IMR-90 (cell line): ENCODE measurements at regions not wholly inside any gene's neighbourhood (a gene's known extent, or its start where the extent isn't known, plus 50 kb on each side); places are given as distances from the start of the nearest gene placed in this dataset.

ENCODE experiments used
- ATAC-seq: fragments of 200-7000 bp; cut with Tn5 transposase; 2 replicates; pipeline ENCODE4 v1.9.1; 2020; ENCODE audit warnings: low read depth, mild to moderate bottlenecking, moderate library complexity
- BruUV-seq: library from RNA; stranded (reverse); fragments of 400-500 nt; replicated peaks from 2 replicates; lab custom pipeline; 2021; lab: Mats Ljungman, UMichigan
- CTCF ChIA-PET: fragments of 300-600 bp; formaldehyde crosslinking; extraction: SDS; loops from one replicate; lab custom pipeline; 2021; ENCODE audit warnings: antibody characterized with exemption; lab: Yijun Ruan, JAX
- POLR2A ChIA-PET: fragments of 300-600 bp; sonication (Branson Sonifier 250); formaldehyde crosslinking; loops from one replicate; lab custom pipeline; 2022; ENCODE audit warnings: antibody characterized with exemption; ENCODE audit not compliant: unreplicated experiment; lab: Charles Lee
- DNase-seq: peaks from one replicate; pipeline ENCODE4 v3.0.0; 2013
- H2AFZ ChIP-seq: replicated peaks from 2 replicates; pipeline ENCODE3; 2013; ENCODE audit warnings: low read length, mild to moderate bottlenecking; ENCODE audit not compliant: poor library complexity
- H2AK5ac ChIP-seq: 2 replicates; pipeline ENCODE4 v1.6.1; 2013; ENCODE audit warnings: low read depth, low read length, inconsistent platforms
- H2AK9ac ChIP-seq: replicated peaks from 2 replicates; pipeline ENCODE3; 2013; ENCODE audit warnings: mild to moderate bottlenecking, low read depth, low read length, moderate library complexity; ENCODE audit not compliant: poor library complexity
- H2BK120ac ChIP-seq: 2 replicates; pipeline ENCODE4 v1.6.1; 2013; ENCODE audit warnings: low read depth, low read length, inconsistent platforms
- H2BK15ac ChIP-seq: 3 replicates; pipeline ENCODE4 v1.6.1; 2013; ENCODE audit warnings: low read depth, low read length, inconsistent platforms
- H2BK20ac ChIP-seq: 2 replicates; pipeline ENCODE4 v1.6.1; 2013; ENCODE audit warnings: low read depth, mild to moderate bottlenecking, inconsistent platforms, low read length, moderate library complexity
- H2BK5ac ChIP-seq: 2 replicates; pipeline ENCODE4 v1.6.1; 2013; ENCODE audit warnings: mild to moderate bottlenecking, low read depth, low read length, inconsistent platforms; ENCODE audit not compliant: poor library complexity, severe bottlenecking
- H3K14ac ChIP-seq: replicated peaks from 2 replicates; pipeline ENCODE4 v1.6.1; 2013; ENCODE audit warnings: low read depth, low read length, inconsistent platforms
- H3K18ac ChIP-seq: 2 replicates; pipeline ENCODE4 v1.6.1; 2013; ENCODE audit warnings: low read depth, low read length, control low read depth
- H3K23ac ChIP-seq: 2 replicates; pipeline ENCODE4 v1.6.1; 2013; ENCODE audit warnings: low read depth, low read length, inconsistent platforms
- H3K27ac ChIP-seq: 2 replicates; pipeline ENCODE4 v1.5.1; 2013; ENCODE audit warnings: mild to moderate bottlenecking, control low read depth, low read length; ENCODE audit not compliant: insufficient read depth
- H3K27me3 ChIP-seq: 2 replicates; pipeline ENCODE4 v1.6.1; 2013; ENCODE audit warnings: low read length; ENCODE audit not compliant: control insufficient read depth, insufficient read depth
- H3K36me3 ChIP-seq: 2 replicates; pipeline ENCODE4 v1.6.1; 2013; ENCODE audit warnings: low read length, mixed read lengths; ENCODE audit not compliant: control insufficient read depth, insufficient read depth
- H3K4ac ChIP-seq: 2 replicates; pipeline ENCODE4 v1.6.1; 2013; ENCODE audit warnings: low read depth, low read length, inconsistent platforms
- H3K4me1 ChIP-seq: 2 replicates; pipeline ENCODE4 v1.6.1; 2013; ENCODE audit warnings: low read length, mixed read lengths; ENCODE audit not compliant: control insufficient read depth, insufficient read depth
- H3K4me2 ChIP-seq: 2 replicates; pipeline ENCODE4 v1.6.1; 2013; ENCODE audit warnings: low read depth, mild to moderate bottlenecking, control low read depth, low read length, moderate library complexity
- H3K4me3 ChIP-seq: 2 replicates; pipeline ENCODE4 v1.5.1; 2013; ENCODE audit warnings: low read depth, mild to moderate bottlenecking, control low read depth, low read length, moderate library complexity; ENCODE audit not compliant: insufficient read depth
- H3K56ac ChIP-seq: 2 replicates; pipeline ENCODE4 v1.6.1; 2013; ENCODE audit warnings: low read length, inconsistent platforms; ENCODE audit not compliant: insufficient read depth; ENCODE audit errors: extremely low read depth
- H3K79me1 ChIP-seq, 2 experiments: 2 replicates each; pipeline ENCODE4 v1.6.1; 2013; ENCODE audit warnings: low read length in 2 of 2, inconsistent platforms in 1 of 2, low read depth in 1 of 2
- H3K9ac ChIP-seq: 2 replicates; pipeline ENCODE4 v1.6.1; 2013; ENCODE audit warnings: low read depth, low read length, control low read depth
- H3K9me1 ChIP-seq: 2 replicates; pipeline ENCODE4 v1.6.1; 2013; ENCODE audit warnings: low read length, inconsistent platforms; ENCODE audit not compliant: insufficient read depth
- H3K9me3 ChIP-seq: 2 replicates; pipeline ENCODE4 v1.6.1; 2013; ENCODE audit warnings: low read length; ENCODE audit not compliant: control insufficient read depth, insufficient read depth
- H4K20me1 ChIP-seq: 2 replicates; pipeline ENCODE4 v1.6.1; 2013; ENCODE audit warnings: low read length, inconsistent platforms; ENCODE audit not compliant: insufficient read depth
- H4K5ac ChIP-seq: 2 replicates; pipeline ENCODE4 v1.6.1; 2013; ENCODE audit warnings: mild to moderate bottlenecking, low read depth, low read length, control low read depth
- H4K8ac ChIP-seq, 2 experiments: 2 replicates each; pipeline ENCODE4 v1.6.1; 2013; ENCODE audit warnings: low read depth in 2 of 2, low read length in 2 of 2, control low read depth in 1 of 2, inconsistent platforms in 1 of 2
- H4K91ac ChIP-seq: 2 replicates; pipeline ENCODE4 v1.6.1; 2013; ENCODE audit warnings: low read depth, low read length, inconsistent platforms; ENCODE audit not compliant: insufficient read depth
- BHLHE40 ChIP-seq: fragments of 150-350 bp; IDR thresholded peaks from 2 replicates; pipeline ENCODE4 v1.6.1; 2016; ENCODE audit warnings: mild to moderate bottlenecking, low read depth, low read length
- CHD1 ChIP-seq: IDR thresholded peaks from 2 replicates; pipeline ENCODE4 v1.6.1; 2012; ENCODE audit warnings: low read depth, low read length, improper control_type of control experiment
- FOS ChIP-seq: fragments of 150-350 bp; IDR thresholded peaks from 2 replicates; pipeline ENCODE4 v1.6.1; 2016; ENCODE audit warnings: low read depth, low read length
- MAFK ChIP-seq: IDR thresholded peaks from 2 replicates; pipeline ENCODE4 v1.6.1; 2012; ENCODE audit warnings: low read depth, low read length, improper control_type of control experiment
- MAZ ChIP-seq: IDR thresholded peaks from 2 replicates; pipeline ENCODE4 v1.6.1; 2012; ENCODE audit warnings: low read depth, mild to moderate bottlenecking, low read length, improper control_type of control experiment, moderate library complexity, borderline replicate concordance
- MXI1 ChIP-seq: IDR thresholded peaks from 2 replicates; pipeline ENCODE4 v1.6.1; 2012; ENCODE audit warnings: low read depth, mild to moderate bottlenecking, low read length, moderate library complexity, borderline replicate concordance
- NFE2L2 ChIP-seq: fragments of 150-350 bp; IDR thresholded peaks from 2 replicates; pipeline ENCODE4 v1.6.1; 2016; ENCODE audit warnings: low read depth, mild to moderate bottlenecking, low read length
- POLR2A ChIP-seq: IDR thresholded peaks from 2 replicates; pipeline ENCODE4 v1.6.1; 2012; ENCODE audit warnings: mild to moderate bottlenecking, low read depth, low read length
- RAD21 ChIP-seq: IDR thresholded peaks from 2 replicates; pipeline ENCODE4 v1.6.1; 2012; ENCODE audit warnings: low read length, improper control_type of control experiment
- RCOR1 ChIP-seq: IDR thresholded peaks from 2 replicates; pipeline ENCODE4 v1.6.1; 2012; ENCODE audit warnings: mild to moderate bottlenecking, low read length, improper control_type of control experiment; ENCODE audit not compliant: insufficient replicate concordance
- RFX5 ChIP-seq: IDR thresholded peaks from 2 replicates; pipeline ENCODE4 v1.8.0; 2012; ENCODE audit warnings: low read depth, mild to moderate bottlenecking, low read length, moderate library complexity
- SMC3 ChIP-seq: fragments of 150-350 bp; IDR thresholded peaks from 2 replicates; pipeline ENCODE4 v1.6.1; 2016; ENCODE audit warnings: low read depth, mild to moderate bottlenecking, antibody characterized with exemption, low read length, moderate library complexity
- USF2 ChIP-seq: fragments of 150-350 bp; IDR thresholded peaks from 2 replicates; pipeline ENCODE4 v1.6.1; 2017; ENCODE audit warnings: mild to moderate bottlenecking, antibody characterized with exemption, low read length, low read depth
- WGBS, 2 experiments: methylation state at CpG; one replicate each; pipeline versions ENCODE4 v1.1.5 to v1.1.7; 2013; ENCODE audit warnings: missing lambda C conversion rate in 2 of 2; ENCODE audit not compliant: insufficient read length in 1 of 2; ENCODE audit errors: extremely low coverage in 2 of 2; 5-methylcytosine and 5-hydroxymethylcytosine counted together
- dilution Hi-C: fragments of 300-500 bp; cut with HindIII; formaldehyde crosslinking; loops from one replicate; pipeline ENCODE4 v1.14.3; 2018; ENCODE audit warnings: low sequenced_read_pairs; ENCODE audit not compliant: unreplicated experiment
- in situ Hi-C: fragments of 300-500 bp; cut with MboI; formaldehyde crosslinking; loops from 3 replicates; pipeline ENCODE4 v1.14.3; 2019; ENCODE audit warnings: low sequenced_read_pairs, inconsistent platforms, mixed read lengths
- intact Hi-C: fragments of 100-400 bp; cut with micrococcal nuclease; formaldehyde crosslinking; loops from 2 replicates; pipeline ENCODE4 v1.10.0; 2022
- TF ChIP-seq, protein P1 (sequence below): conservative IDR thresholded peaks from 2 replicates; pipeline ENCODE4 v1.5.1; 2012; ENCODE audit warnings: mild to moderate bottlenecking, low read depth, low read length, improper control_type of control experiment
- TF ChIP-seq, protein P2 (sequence below): fragments of 150-350 bp; IDR thresholded peaks from 2 replicates; pipeline ENCODE4 v1.6.1; 2016; ENCODE audit warnings: low read depth, mild to moderate bottlenecking, low read length, moderate library complexity, borderline replicate concordance

DNA sequence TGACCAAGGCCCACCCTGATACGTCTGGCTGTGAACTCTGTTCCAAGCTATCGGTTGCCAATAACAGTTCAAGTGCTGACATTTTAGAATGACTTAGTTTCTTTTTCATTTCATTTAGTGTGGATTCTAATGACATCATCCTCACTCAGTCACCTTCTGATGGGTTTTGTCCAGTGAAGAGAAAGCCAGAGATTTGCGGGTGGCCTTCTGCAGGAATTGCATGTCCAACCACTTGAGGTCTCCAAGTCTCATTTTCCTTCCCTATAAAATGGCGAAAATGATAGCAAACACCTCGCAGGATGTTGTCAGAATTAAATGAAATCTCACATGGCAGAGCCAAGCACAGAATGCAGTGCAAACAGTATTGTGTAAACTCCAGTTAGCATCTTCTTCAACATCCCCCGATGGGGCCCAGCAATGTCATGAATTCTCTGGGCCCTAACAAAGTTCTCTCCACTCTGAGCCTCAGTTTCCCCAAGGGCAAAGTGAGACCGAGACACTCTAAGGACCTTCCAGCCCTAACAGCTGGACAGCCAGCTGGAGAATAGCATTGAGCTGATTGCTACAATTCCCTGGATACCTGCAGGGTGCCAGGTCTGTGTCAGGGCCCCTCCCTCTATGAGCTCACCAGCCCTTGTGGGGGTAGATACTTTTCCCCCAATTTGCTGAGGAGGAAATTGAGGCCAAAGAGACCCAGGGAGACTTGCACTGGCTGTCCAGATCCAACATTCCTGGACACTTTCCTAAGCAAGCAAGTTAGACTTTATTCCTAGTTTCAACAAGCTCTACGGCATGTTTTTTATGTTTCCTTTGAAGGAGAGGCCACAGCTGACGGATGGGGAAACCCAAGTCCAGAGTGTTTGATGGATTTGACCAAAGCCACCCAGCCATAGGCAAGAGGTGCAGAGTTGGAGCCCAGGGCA lies 286.7 kb downstream of the MN1 start:
- Histone ChIP-seq H2AK9ac (no peak overlapping the region), H3K36me3 (no peaks in the 10 kb centered on the region), H3K4me3 (no peak overlapping the region), H2BK15ac (no peak overlapping the region), H2BK20ac (no peak overlapping the region), H2AFZ (no peak overlapping the region), H2AK5ac (no peak overlapping the region), H3K56ac (no peak overlapping the region), H3K14ac (no peak overlapping the region; the same call in 1 of the 2 replicates), H3K27ac (no peak overlapping the region), H3K4me2 (no peak overlapping the region), H3K27me3 (no peaks in the 10 kb centered on the region; the same call in 1 of the 2 replicates), H4K5ac (no peak overlapping the region), H3K4ac (no peak overlapping the region), H4K20me1 (no peaks in the 10 kb centered on the region), H3K4me1 (peaks cover 8% of the 10 kb centered on the region), H3K9me1 (peaks cover 8% of the 10 kb centered on the region), H4K91ac (no peak overlapping the region), H3K9me3 (no peaks in the 10 kb centered on the region), H3K9ac (no peak overlapping the region), H3K18ac (no peak overlapping the region), H3K23ac (no peak overlapping the region), H4K8ac (no peak overlapping the region), H2BK5ac (no peak overlapping the region), H2BK120ac (no peak overlapping the region), H3K79me1 (no peaks in the 10 kb centered on the region)
- dilution Hi-C loops (no loop called here), in situ Hi-C loops (no loop called here), intact Hi-C loops (no loop called here)
- POLR2A ChIA-PET, result no interaction called here
- ATAC-seq, result no peak
- BruUV-seq, result no TSS peak
- 76% methylated on average over 3 of the region's 9 CpGs; no CpG with 5 or more reads in 1 of the 2 experiments for WGBS, 2 experiments
- no peak for DNase-seq
- CTCF ChIA-PET, result no interaction called here
- no peak for TF ChIP-seq RFX5
- TF ChIP-seq, protein P1, sequence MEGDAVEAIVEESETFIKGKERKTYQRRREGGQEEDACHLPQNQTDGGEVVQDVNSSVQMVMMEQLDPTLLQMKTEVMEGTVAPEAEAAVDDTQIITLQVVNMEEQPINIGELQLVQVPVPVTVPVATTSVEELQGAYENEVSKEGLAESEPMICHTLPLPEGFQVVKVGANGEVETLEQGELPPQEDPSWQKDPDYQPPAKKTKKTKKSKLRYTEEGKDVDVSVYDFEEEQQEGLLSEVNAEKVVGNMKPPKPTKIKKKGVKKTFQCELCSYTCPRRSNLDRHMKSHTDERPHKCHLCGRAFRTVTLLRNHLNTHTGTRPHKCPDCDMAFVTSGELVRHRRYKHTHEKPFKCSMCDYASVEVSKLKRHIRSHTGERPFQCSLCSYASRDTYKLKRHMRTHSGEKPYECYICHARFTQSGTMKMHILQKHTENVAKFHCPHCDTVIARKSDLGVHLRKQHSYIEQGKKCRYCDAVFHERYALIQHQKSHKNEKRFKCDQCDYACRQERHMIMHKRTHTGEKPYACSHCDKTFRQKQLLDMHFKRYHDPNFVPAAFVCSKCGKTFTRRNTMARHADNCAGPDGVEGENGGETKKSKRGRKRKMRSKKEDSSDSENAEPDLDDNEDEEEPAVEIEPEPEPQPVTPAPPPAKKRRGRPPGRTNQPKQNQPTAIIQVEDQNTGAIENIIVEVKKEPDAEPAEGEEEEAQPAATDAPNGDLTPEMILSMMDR, result no peak
- no peak for TF ChIP-seq NFE2L2
- no peak for TF ChIP-seq MXI1
- no peak for TF ChIP-seq USF2
- TF ChIP-seq RAD21, result no peak
- TF ChIP-seq FOS, result no peak
- TF ChIP-seq SMC3, result no peak
- TF ChIP-seq MAZ, result no peak
- TF ChIP-seq POLR2A, result no peak
- no peak for TF ChIP-seq CHD1
- no peak for TF ChIP-seq MAFK
- TF ChIP-seq, protein P2, sequence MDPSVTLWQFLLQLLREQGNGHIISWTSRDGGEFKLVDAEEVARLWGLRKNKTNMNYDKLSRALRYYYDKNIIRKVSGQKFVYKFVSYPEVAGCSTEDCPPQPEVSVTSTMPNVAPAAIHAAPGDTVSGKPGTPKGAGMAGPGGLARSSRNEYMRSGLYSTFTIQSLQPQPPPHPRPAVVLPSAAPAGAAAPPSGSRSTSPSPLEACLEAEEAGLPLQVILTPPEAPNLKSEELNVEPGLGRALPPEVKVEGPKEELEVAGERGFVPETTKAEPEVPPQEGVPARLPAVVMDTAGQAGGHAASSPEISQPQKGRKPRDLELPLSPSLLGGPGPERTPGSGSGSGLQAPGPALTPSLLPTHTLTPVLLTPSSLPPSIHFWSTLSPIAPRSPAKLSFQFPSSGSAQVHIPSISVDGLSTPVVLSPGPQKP, result no peak
- TF ChIP-seq RCOR1, result no peak
- no peak for TF ChIP-seq BHLHE40
